WTC11 (cell line): ENCODE measurements at regions not wholly inside any gene's neighbourhood (a gene's known extent, or its start where the extent isn't known, plus 50 kb on each side); places are given as distances from the start of the nearest gene placed in this dataset.

Experiments
- ATAC-seq: fragments of 200-7000 bp; cut with Tn5 transposase; 2 replicates; pipeline ENCODE4 v1.10.0; 2021; ENCODE audit warnings: mild to moderate bottlenecking, moderate library complexity
- CTCF ChIA-PET: fragments of 300-600 bp; sonication (Branson Sonifier 250); formaldehyde crosslinking; loops from one replicate; lab custom pipeline; 2021; ENCODE audit warnings: antibody characterized with exemption; lab: Charles Lee
- POLR2A ChIA-PET: fragments of 350-600 bp; sonication (Branson Sonifier 250); formaldehyde crosslinking; loops from one replicate; lab custom pipeline; 2021; ENCODE audit warnings: antibody characterized with exemption; lab: Charles Lee
- DNase-seq: peaks from one replicate; pipeline ENCODE4 v3.0.0; 2021; ENCODE audit warnings: low spot score
- H3K27ac Mint-ChIP-seq: 2 replicates; pipeline ENCODE4 v1.8.0; 2021; ENCODE audit warnings: mixed read lengths
- H3K27me3 Mint-ChIP-seq: 2 replicates; pipeline ENCODE4 v1.8.0; 2021; ENCODE audit warnings: low read depth, mild to moderate bottlenecking, moderate library complexity, mixed read lengths
- H3K36me3 Mint-ChIP-seq: 2 replicates; pipeline ENCODE4 v1.8.0; 2021; ENCODE audit warnings: mixed read lengths
- H3K4me1 Mint-ChIP-seq: 2 replicates; pipeline ENCODE4 v1.8.0; 2022; ENCODE audit warnings: mixed read lengths
- H3K4me3 Mint-ChIP-seq: 2 replicates; pipeline ENCODE4 v1.8.0; 2021; ENCODE audit warnings: mild to moderate bottlenecking, moderate library complexity, mixed read lengths
- H3K9me3 Mint-ChIP-seq: 2 replicates; pipeline ENCODE4 v1.8.0; 2021; ENCODE audit warnings: mixed read lengths
- ATF1 ChIP-seq: sonication (generic); formaldehyde crosslinking; IDR thresholded peaks from 2 replicates; pipeline ENCODE4 v1.8.1; 2023; ENCODE audit warnings: mild to moderate bottlenecking, moderate library complexity, missing genetic modification reagents
- ELF4 ChIP-seq: sonication (generic); formaldehyde crosslinking; IDR thresholded peaks from 2 replicates; pipeline ENCODE4 v1.8.1; 2022; ENCODE audit warnings: low read depth, mild to moderate bottlenecking, moderate library complexity, missing genetic modification reagents
- FOXP1 ChIP-seq: sonication (generic); formaldehyde crosslinking; IDR thresholded peaks from 2 replicates; pipeline ENCODE4 v1.8.0; 2022; ENCODE audit warnings: missing genetic modification reagents, mild to moderate bottlenecking, moderate library complexity, borderline replicate concordance
- KAT7 ChIP-seq: sonication (generic); formaldehyde crosslinking; IDR thresholded peaks from 2 replicates; pipeline ENCODE4 v1.8.1; 2023; ENCODE audit warnings: missing genetic modification reagents, mild to moderate bottlenecking, borderline replicate concordance
- PRRX2 ChIP-seq: fragments of 250-450 bp; sonication (Bioruptor Pico); IDR thresholded peaks from 2 replicates; pipeline ENCODE4 v1.8.0; 2021; ENCODE audit warnings: mild to moderate bottlenecking
- SOX15 ChIP-seq: fragments of 250-450 bp; sonication (Bioruptor Pico); IDR thresholded peaks from 2 replicates; pipeline ENCODE4 v1.9.0; 2021; ENCODE audit warnings: mild to moderate bottlenecking
- TCF7 ChIP-seq: sonication (generic); formaldehyde crosslinking; IDR thresholded peaks from 2 replicates; pipeline ENCODE4 v1.8.0; 2022; ENCODE audit warnings: mild to moderate bottlenecking, low read depth, missing genetic modification reagents, moderate library complexity
- TEAD1 ChIP-seq: sonication (generic); formaldehyde crosslinking; IDR thresholded peaks from 2 replicates; pipeline ENCODE4 v1.8.0; 2022; ENCODE audit warnings: mild to moderate bottlenecking, missing genetic modification reagents
- TP53 ChIP-seq: sonication (generic); formaldehyde crosslinking; IDR thresholded peaks from 2 replicates; pipeline ENCODE4 v1.8.1; 2023; ENCODE audit warnings: mild to moderate bottlenecking, missing genetic modification reagents
- ZNF138 ChIP-seq: sonication (generic); formaldehyde crosslinking; conservative IDR thresholded peaks from 2 replicates; pipeline ENCODE4 v1.8.1; 2022; ENCODE audit warnings: mild to moderate bottlenecking, moderate library complexity, missing genetic modification reagents
- ZNF396 ChIP-seq: fragments of 250-450 bp; sonication (Bioruptor Pico); IDR thresholded peaks from 2 replicates; pipeline ENCODE4 v1.8.0; 2021; ENCODE audit warnings: mild to moderate bottlenecking, moderate library complexity, borderline replicate concordance
- ZNF532 ChIP-seq: fragments of 250-450 bp; sonication (Bioruptor Pico); IDR thresholded peaks from 2 replicates; pipeline ENCODE4 v1.9.0; 2021; ENCODE audit warnings: mild to moderate bottlenecking, borderline replicate concordance
- TF ChIP-seq, protein P1 (sequence below): sonication (generic); formaldehyde crosslinking; conservative IDR thresholded peaks from 2 replicates; pipeline ENCODE4 v1.8.1; 2023; ENCODE audit warnings: mild to moderate bottlenecking, low read depth, missing genetic modification reagents, moderate library complexity
- TF ChIP-seq, protein P2 (sequence below): sonication (generic); formaldehyde crosslinking; IDR thresholded peaks from 2 replicates; pipeline ENCODE4 v1.8.1; 2022; ENCODE audit warnings: low read depth, mild to moderate bottlenecking, moderate library complexity, missing genetic modification reagents, borderline replicate concordance
- TF ChIP-seq, protein P3 (sequence below): sonication (generic); formaldehyde crosslinking; IDR thresholded peaks from 2 replicates; pipeline ENCODE4 v1.8.0; 2022; ENCODE audit warnings: missing genetic modification reagents
- TF ChIP-seq, protein P4 (sequence below): sonication (generic); formaldehyde crosslinking; IDR thresholded peaks from 2 replicates; pipeline ENCODE4 v1.8.0; 2022; ENCODE audit warnings: mild to moderate bottlenecking, missing genetic modification reagents
- TF ChIP-seq, protein P5 (sequence below): sonication (generic); formaldehyde crosslinking; IDR thresholded peaks from 2 replicates; pipeline ENCODE4 v1.8.0; 2023; ENCODE audit warnings: missing genetic modification reagents, mild to moderate bottlenecking, borderline replicate concordance

GRCh38 chr2:57617318-57617717 is 429.3 kb upstream of the VRK2 start:
- Mint-ChIP-seq H3K27ac (no peak overlapping the region), H3K9me3 (no peaks in the 10 kb centered on the region), H3K4me3 (no peak overlapping the region), H3K36me3 (no peaks in the 10 kb centered on the region), H3K27me3 (no peaks in the 10 kb centered on the region), H3K4me1 (peaks cover 16% of the 10 kb centered on the region)
- TF ChIP-seq SOX15 (no peak), TP53 (CRISPR knock-in tag) (no peak), TCF7 (no peak), TEAD1 (no peak), ZNF532 (CRISPR knock-in tag) (no peak), KAT7 (CRISPR knock-in tag) (no peak), ZNF138 (CRISPR knock-in tag) (no peak), ATF1 (no peak), ELF4 (CRISPR knock-in tag) (no peak), ZNF396 (CRISPR knock-in tag) (no peak), PRRX2 (CRISPR knock-in tag) (no peak)
- TF ChIP-seq, protein P1, sequence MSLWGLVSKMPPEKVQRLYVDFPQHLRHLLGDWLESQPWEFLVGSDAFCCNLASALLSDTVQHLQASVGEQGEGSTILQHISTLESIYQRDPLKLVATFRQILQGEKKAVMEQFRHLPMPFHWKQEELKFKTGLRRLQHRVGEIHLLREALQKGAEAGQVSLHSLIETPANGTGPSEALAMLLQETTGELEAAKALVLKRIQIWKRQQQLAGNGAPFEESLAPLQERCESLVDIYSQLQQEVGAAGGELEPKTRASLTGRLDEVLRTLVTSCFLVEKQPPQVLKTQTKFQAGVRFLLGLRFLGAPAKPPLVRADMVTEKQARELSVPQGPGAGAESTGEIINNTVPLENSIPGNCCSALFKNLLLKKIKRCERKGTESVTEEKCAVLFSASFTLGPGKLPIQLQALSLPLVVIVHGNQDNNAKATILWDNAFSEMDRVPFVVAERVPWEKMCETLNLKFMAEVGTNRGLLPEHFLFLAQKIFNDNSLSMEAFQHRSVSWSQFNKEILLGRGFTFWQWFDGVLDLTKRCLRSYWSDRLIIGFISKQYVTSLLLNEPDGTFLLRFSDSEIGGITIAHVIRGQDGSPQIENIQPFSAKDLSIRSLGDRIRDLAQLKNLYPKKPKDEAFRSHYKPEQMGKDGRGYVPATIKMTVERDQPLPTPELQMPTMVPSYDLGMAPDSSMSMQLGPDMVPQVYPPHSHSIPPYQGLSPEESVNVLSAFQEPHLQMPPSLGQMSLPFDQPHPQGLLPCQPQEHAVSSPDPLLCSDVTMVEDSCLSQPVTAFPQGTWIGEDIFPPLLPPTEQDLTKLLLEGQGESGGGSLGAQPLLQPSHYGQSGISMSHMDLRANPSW (CRISPR knock-in tag): no peak
- TF ChIP-seq, protein P2, sequence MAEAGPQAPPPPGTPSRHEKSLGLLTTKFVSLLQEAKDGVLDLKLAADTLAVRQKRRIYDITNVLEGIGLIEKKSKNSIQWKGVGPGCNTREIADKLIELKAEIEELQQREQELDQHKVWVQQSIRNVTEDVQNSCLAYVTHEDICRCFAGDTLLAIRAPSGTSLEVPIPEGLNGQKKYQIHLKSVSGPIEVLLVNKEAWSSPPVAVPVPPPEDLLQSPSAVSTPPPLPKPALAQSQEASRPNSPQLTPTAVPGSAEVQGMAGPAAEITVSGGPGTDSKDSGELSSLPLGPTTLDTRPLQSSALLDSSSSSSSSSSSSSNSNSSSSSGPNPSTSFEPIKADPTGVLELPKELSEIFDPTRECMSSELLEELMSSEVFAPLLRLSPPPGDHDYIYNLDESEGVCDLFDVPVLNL (CRISPR knock-in tag): no peak
- TF ChIP-seq, protein P3, sequence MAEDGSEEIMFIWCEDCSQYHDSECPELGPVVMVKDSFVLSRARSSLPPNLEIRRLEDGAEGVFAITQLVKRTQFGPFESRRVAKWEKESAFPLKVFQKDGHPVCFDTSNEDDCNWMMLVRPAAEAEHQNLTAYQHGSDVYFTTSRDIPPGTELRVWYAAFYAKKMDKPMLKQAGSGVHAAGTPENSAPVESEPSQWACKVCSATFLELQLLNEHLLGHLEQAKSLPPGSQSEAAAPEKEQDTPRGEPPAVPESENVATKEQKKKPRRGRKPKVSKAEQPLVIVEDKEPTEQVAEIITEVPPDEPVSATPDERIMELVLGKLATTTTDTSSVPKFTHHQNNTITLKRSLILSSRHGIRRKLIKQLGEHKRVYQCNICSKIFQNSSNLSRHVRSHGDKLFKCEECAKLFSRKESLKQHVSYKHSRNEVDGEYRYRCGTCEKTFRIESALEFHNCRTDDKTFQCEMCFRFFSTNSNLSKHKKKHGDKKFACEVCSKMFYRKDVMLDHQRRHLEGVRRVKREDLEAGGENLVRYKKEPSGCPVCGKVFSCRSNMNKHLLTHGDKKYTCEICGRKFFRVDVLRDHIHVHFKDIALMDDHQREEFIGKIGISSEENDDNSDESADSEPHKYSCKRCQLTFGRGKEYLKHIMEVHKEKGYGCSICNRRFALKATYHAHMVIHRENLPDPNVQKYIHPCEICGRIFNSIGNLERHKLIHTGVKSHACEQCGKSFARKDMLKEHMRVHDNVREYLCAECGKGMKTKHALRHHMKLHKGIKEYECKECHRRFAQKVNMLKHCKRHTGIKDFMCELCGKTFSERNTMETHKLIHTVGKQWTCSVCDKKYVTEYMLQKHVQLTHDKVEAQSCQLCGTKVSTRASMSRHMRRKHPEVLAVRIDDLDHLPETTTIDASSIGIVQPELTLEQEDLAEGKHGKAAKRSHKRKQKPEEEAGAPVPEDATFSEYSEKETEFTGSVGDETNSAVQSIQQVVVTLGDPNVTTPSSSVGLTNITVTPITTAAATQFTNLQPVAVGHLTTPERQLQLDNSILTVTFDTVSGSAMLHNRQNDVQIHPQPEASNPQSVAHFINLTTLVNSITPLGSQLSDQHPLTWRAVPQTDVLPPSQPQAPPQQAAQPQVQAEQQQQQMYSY (CRISPR knock-in tag): no peak
- ATAC-seq (no peak), DNase-seq (no peak)
- ChIA-PET CTCF (no interaction called here), POLR2A (no interaction called here)

DNA sequence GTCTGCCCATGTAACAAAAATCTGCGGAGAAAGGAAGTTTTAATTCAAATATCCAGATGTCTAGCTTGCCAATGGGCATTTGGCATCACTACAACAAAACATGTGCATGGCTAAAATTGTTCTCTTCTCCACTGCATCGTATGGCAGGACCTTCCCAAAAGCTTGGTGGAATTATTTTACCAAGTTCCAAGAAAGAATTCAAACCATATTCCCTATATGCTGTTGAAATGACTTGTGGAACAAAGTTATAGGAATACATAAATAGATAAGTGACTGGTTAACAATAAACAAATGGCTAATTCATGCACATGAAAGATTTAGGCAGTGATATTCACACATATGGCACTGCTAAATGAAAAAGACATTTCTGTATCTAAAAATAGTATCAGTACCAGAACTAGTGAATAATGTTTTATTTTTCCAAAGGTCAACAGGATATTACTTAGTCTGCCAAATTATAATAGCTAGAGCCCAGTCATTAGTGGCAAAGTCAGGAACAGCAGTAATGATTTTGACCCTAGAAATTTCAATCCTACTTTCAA is 425.4 kb upstream of the VRK2 start:
- Mint-ChIP-seq H3K27ac (no peak overlapping the region), H3K4me1 (peaks cover 30% of the 10 kb centered on the region), H3K4me3 (no peak overlapping the region), H3K36me3 (no peaks in the 10 kb centered on the region), H3K27me3 (no peaks in the 10 kb centered on the region), H3K9me3 (no peaks in the 10 kb centered on the region)
- POLR2A ChIA-PET: no interaction called here
- CTCF ChIA-PET: no interaction called here
- DNase-seq (no peak), ATAC-seq (no peak)
- TF ChIP-seq, protein P4, sequence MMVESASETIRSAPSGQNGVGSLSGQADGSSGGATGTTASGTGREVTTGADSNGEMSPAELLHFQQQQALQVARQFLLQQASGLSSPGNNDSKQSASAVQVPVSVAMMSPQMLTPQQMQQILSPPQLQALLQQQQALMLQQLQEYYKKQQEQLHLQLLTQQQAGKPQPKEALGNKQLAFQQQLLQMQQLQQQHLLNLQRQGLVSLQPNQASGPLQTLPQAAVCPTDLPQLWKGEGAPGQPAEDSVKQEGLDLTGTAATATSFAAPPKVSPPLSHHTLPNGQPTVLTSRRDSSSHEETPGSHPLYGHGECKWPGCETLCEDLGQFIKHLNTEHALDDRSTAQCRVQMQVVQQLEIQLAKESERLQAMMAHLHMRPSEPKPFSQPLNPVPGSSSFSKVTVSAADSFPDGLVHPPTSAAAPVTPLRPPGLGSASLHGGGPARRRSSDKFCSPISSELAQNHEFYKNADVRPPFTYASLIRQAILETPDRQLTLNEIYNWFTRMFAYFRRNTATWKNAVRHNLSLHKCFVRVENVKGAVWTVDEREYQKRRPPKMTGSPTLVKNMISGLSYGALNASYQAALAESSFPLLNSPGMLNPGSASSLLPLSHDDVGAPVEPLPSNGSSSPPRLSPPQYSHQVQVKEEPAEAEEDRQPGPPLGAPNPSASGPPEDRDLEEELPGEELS (CRISPR knock-in tag): no peak
- no peak for TF ChIP-seq FOXP1 (CRISPR knock-in tag)
- TF ChIP-seq, protein P5, sequence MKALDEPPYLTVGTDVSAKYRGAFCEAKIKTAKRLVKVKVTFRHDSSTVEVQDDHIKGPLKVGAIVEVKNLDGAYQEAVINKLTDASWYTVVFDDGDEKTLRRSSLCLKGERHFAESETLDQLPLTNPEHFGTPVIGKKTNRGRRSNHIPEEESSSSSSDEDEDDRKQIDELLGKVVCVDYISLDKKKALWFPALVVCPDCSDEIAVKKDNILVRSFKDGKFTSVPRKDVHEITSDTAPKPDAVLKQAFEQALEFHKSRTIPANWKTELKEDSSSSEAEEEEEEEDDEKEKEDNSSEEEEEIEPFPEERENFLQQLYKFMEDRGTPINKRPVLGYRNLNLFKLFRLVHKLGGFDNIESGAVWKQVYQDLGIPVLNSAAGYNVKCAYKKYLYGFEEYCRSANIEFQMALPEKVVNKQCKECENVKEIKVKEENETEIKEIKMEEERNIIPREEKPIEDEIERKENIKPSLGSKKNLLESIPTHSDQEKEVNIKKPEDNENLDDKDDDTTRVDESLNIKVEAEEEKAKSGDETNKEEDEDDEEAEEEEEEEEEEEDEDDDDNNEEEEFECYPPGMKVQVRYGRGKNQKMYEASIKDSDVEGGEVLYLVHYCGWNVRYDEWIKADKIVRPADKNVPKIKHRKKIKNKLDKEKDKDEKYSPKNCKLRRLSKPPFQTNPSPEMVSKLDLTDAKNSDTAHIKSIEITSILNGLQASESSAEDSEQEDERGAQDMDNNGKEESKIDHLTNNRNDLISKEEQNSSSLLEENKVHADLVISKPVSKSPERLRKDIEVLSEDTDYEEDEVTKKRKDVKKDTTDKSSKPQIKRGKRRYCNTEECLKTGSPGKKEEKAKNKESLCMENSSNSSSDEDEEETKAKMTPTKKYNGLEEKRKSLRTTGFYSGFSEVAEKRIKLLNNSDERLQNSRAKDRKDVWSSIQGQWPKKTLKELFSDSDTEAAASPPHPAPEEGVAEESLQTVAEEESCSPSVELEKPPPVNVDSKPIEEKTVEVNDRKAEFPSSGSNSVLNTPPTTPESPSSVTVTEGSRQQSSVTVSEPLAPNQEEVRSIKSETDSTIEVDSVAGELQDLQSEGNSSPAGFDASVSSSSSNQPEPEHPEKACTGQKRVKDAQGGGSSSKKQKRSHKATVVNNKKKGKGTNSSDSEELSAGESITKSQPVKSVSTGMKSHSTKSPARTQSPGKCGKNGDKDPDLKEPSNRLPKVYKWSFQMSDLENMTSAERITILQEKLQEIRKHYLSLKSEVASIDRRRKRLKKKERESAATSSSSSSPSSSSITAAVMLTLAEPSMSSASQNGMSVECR: no peak
